HG02884 (cell line): ENCODE measurements at regions not wholly inside any gene's neighbourhood (a gene's known extent, or its start where the extent isn't known, plus 50 kb on each side); places are given as distances from the start of the nearest gene placed in this dataset.
"Not testable (repeated sequence)": the region's sequence is repeated elsewhere in the genome, so short reads cannot be mapped to it uniquely, and the experiment has no call there.

ENCODE experiments used
- ATAC-seq: cut with Tn5 transposase; IDR thresholded peaks from one replicate; pipeline ENCODE4 v1.9.1; 2021; ENCODE audit warnings: mild to moderate bottlenecking, moderate library complexity; ENCODE audit not compliant: unreplicated experiment

GRCh38 chr2:142585785-142586184 lies 291.7 kb upstream of the KYNU start:
- ATAC-seq = peak; percentile 80

GRCh38 chr2:142582317-142582716 lies 295.1 kb upstream of the KYNU start:
- no peak for ATAC-seq

GRCh38 chr2:142581491-142581890 lies 296.0 kb upstream of the KYNU start:
- no peak for ATAC-seq

- ATAC-seq = no peak
These were observed 296.8 kb upstream of the KYNU start for GRCh38 chr2:142580691-142581090.

DNA sequence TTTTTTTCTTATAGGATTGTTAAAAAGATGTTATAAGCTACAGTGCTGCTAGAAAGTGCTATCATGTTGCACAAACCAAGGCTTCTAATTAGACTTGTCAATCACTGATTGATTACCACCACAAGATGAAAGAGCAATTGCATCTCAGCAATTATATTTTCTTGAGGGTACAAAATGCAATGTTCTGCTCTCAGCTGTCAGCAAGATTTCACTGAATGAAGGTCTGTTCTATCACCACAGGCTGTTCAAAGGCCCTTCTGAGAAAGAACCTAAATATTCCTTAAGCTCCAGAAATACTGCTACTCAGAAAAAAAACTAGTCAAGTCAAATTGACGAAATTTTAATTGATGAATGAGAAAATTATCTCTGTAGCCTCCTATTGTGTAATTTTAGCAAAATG lies 301.9 kb upstream of the KYNU start:
- ATAC-seq = no peak

- ATAC-seq = no peak
These were observed 303.1 kb upstream of the KYNU start for GRCh38 chr2:142574388-142574787.

- no peak for ATAC-seq
These were observed 304.9 kb upstream of the KYNU start for GRCh38 chr2:142572346-142573132.

- ATAC-seq = no peak
These were observed 305.5 kb upstream of the KYNU start for GRCh38 chr2:142571934-142572333.

- ATAC-seq = no peak
These were observed 314.6 kb upstream of the KYNU start for GRCh38 chr2:142562900-142563299.

GRCh38 chr2:142561656-142562055 lies 315.8 kb upstream of the KYNU start:
- ATAC-seq = no peak

GRCh38 chr2:142557391-142557790 lies 320.1 kb upstream of the KYNU start:
- no peak for ATAC-seq

GRCh38 chr2:142545999-142546398 lies 331.5 kb upstream of the KYNU start:
- ATAC-seq = not testable (repeated sequence)

DNA sequence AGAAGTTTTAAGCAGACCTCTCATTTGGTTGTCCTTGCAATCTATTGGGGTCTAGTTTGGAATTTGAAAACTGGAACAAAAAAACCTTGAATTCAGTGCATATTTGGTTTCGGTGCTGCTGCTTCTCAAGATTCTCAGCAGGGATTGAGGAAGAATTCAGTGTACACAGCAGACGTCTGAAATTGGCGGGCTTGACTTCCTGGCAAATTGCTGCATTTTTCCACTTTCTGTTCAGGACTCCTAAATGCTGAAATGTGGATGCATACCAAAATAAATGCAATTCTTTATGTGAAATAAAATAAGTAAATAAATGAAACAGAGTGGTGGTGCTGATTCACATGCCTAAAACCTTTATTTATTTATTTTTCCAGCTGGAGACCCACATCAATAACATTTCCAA lies 332.4 kb upstream of the KYNU start:
- no peak for ATAC-seq

GRCh38 chr2:142544173-142544572 lies 333.3 kb upstream of the KYNU start:
- ATAC-seq = no peak

DNA sequence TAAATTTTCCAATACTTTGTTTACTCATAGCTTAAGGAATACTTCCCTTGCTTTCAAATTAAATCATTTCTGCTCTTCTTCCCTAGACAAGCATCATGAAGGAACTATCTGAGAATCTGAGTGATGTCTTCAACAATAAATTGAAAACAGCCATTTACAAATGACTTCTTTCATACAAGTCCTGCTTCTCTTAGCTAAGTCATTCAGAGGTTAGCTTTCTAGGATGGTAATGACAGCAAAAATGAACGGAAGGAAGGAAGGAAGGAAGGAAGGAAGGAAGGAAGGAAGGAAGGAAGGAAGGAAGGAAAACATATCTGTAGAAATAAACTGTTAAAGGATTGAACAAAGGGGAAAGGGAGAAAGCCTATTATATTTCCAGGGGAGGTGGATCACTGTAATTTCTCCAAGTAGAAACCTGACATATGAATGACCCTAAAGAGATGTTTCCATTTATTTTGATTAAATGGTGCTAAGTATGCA lies 335.0 kb upstream of the KYNU start:
- no peak for ATAC-seq

- ATAC-seq = no peak
These were observed 340.5 kb upstream of the KYNU start for GRCh38 chr2:142536966-142537365.

GRCh38 chr2:142536492-142536891 lies 341.0 kb upstream of the KYNU start:
- ATAC-seq = no peak

GRCh38 chr2:142535311-142535710 lies 342.2 kb upstream of the KYNU start:
- ATAC-seq = no peak

- ATAC-seq = no peak
These were observed 344.3 kb upstream of the KYNU start for GRCh38 chr2:142533177-142533576.

GRCh38 chr2:142531377-142531776 lies 346.1 kb upstream of the KYNU start:
- no peak for ATAC-seq

- ATAC-seq = no peak
These were observed 351.7 kb upstream of the KYNU start for GRCh38 chr2:142525720-142526119.

- no peak for ATAC-seq
These were observed 356.0 kb upstream of the KYNU start for GRCh38 chr2:142521492-142521891.

DNA sequence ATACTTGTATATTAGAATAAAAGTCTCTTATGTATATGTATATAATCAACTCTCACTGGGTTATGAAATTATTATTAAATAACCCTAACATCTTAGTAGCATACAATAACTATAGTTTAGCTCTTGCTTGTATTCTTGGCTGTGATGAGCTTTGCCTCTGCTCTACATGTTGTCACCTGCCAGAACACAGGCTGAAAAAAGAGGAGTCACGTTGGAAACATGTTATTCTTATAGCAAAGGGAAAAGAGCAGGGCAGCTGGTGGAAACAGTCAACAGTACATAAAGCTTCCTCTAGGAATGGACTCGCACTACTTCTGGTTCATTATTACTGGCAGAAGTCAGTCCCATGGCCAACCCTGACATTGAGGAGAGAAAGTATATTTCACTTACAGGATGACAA lies 362.0 kb upstream of the KYNU start:
- no peak for ATAC-seq
